ENCODE measurements at regions not wholly inside any gene's neighbourhood (a gene's known extent, or its start where the extent isn't known, plus 50 kb on each side); places are given as distances from the start of the nearest gene placed in this dataset.

- no peak for TF ChIP-seq POLR2A (IDR thresholded peaks at IDR 0.05; ENCODE audit: low read depth, low read length)
- TF ChIP-seq TAF1 (IDR thresholded peaks at IDR 0.05; ENCODE audit: low read depth, low read length) = no peak
- TF ChIP-seq SPI1 (IDR thresholded peaks at IDR 0.05; ENCODE audit: low read depth, low read length) = no peak
- no peak for TF ChIP-seq POLR2AphosphoS5 (IDR thresholded peaks at IDR 0.05; ENCODE audit: low read depth, low read length)
- TF ChIP-seq POU2F2 (IDR thresholded peaks at IDR 0.05; ENCODE audit: low read depth, low read length) = no peak
Measured at GRCh38 chr13:60214213-60215055, 50.7 kb upstream of the DIAPH3 start.

Data from GM12891 (cell line).